OCI-LY7 (cell line): ENCODE measurements at regions not wholly inside any gene's neighbourhood (a gene's known extent, or its start where the extent isn't known, plus 50 kb on each side); places are given as distances from the start of the nearest gene placed in this dataset.

ENCODE experiments used
- CTCF ChIP-seq: fragments of 200-600 bp; sonication (generic); conservative IDR thresholded peaks from 2 replicates; pipeline ENCODE4 v1.5.1; 2014; ENCODE audit warnings: mild to moderate bottlenecking, antibody characterized with exemption, low read length, moderate library complexity, mixed read lengths
- EZH2phosphoT487 ChIP-seq: fragments of 200-600 bp; sonication (generic); IDR thresholded peaks from 2 replicates; pipeline ENCODE4 v1.6.1; 2018; ENCODE audit warnings: low read depth, borderline replicate concordance, mild to moderate bottlenecking, mixed run types, antibody characterized with exemption, low read length, moderate library complexity, mixed read lengths

GRCh38 chr1:75671708-75672107 lies 52.8 kb upstream of the ACADM start:
- no peak for TF ChIP-seq CTCF
- no peak for TF ChIP-seq EZH2phosphoT487
